Medulla oblongata (tissue), 1 donor: ENCODE measurements at regions not wholly inside any gene's neighbourhood (a gene's known extent, or its start where the extent isn't known, plus 50 kb on each side); places are given as distances from the start of the nearest gene placed in this dataset.

Experiments
- DNase-seq: peaks from one replicate; pipeline ENCODE4 v3.0.0-alpha.2; 2015; ENCODE audit errors: extremely low spot score

- DNase-seq, result no peak
Observed at GRCh38 chr3:82940124-82940523, 1178.7 kb upstream of the GBE1 start.

- no peak for DNase-seq
Observed at GRCh38 chr3:82939491-82940097, 1178.1 kb upstream of the GBE1 start.

- no peak for DNase-seq
Observed at GRCh38 chr3:82938821-82939328, 1177.4 kb upstream of the GBE1 start.

- no peak for DNase-seq
Observed at GRCh38 chr3:82927309-82928253, 1166.1 kb upstream of the GBE1 start.

GRCh38 chr3:82891028-82891427, 1129.6 kb upstream of the GBE1 start:
- no peak for DNase-seq

- DNase-seq, result no peak
Observed at GRCh38 chr3:82883072-82883471, 1121.6 kb upstream of the GBE1 start.

- no peak for DNase-seq
Observed at GRCh38 chr3:82875401-82875800, 1114.0 kb upstream of the GBE1 start.

GRCh38 chr3:82839871-82840270, 1078.4 kb upstream of the GBE1 start:
- DNase-seq, result no peak

- no peak for DNase-seq
Observed at GRCh38 chr3:82834098-82834497, 1072.7 kb upstream of the GBE1 start.

- no peak for DNase-seq
Observed at GRCh38 chr3:82824491-82824890, 1063.0 kb upstream of the GBE1 start.

GRCh38 chr3:82816086-82816485, 1054.6 kb upstream of the GBE1 start:
- no peak for DNase-seq

- no peak for DNase-seq
Observed at GRCh38 chr3:82815417-82816058, 1054.1 kb upstream of the GBE1 start.

- no peak for DNase-seq
Observed at GRCh38 chr3:82814660-82815059, 1053.2 kb upstream of the GBE1 start.

GRCh38 chr3:82807781-82808180, 1046.3 kb upstream of the GBE1 start:
- no peak for DNase-seq

GRCh38 chr3:82802501-82802900, 1041.1 kb upstream of the GBE1 start:
- DNase-seq, result no peak

- no peak for DNase-seq
Observed at GRCh38 chr3:82800248-82800647, 1038.8 kb upstream of the GBE1 start.

GRCh38 chr3:82796765-82797164, 1035.3 kb upstream of the GBE1 start:
- DNase-seq, result no peak

- no peak for DNase-seq
Observed at GRCh38 chr3:82791241-82791640, 1029.8 kb upstream of the GBE1 start.

GRCh38 chr3:82790307-82791097, 1029.1 kb upstream of the GBE1 start:
- DNase-seq, result no peak

GRCh38 chr3:82783194-82783593, 1021.7 kb upstream of the GBE1 start:
- no peak for DNase-seq

- DNase-seq, result no peak
Observed at GRCh38 chr3:82773207-82773606, 1011.8 kb upstream of the GBE1 start.

GRCh38 chr3:82764521-82764920, 1003.1 kb upstream of the GBE1 start:
- DNase-seq, result no peak
